ENCODE measurements at regions not wholly inside any gene's neighbourhood (a gene's known extent, or its start where the extent isn't known, plus 50 kb on each side); places are given as distances from the start of the nearest gene placed in this dataset.

DNA sequence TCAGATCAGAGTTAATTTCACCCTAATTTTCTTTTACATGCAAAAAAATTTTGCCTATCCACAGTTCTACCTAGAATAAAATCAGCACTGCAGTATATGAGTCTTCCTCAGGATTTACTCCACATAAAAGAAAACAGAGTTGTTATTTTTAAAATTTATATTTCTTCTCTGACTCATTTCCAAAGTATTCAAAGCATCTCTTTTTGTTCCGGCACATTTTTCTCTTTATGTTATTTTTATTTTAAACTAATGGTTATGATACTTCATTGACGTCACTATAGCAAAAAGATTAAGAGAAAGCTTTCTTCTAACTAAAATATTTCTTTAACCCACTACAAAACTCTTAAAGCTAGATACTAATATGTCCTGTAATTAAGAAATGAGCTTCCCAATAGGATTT is 590.4 kb downstream of the PRELID2 start:
- H2AK9ac ChIP-seq (replicated peaks; ENCODE audit: low read depth, low read length, poor library complexity): no peak overlapping the region
- H2AK5ac ChIP-seq (ENCODE audit: low read depth, low read length): no peak overlapping the region
- H2AFZ ChIP-seq (replicated peaks; ENCODE audit: low read length, poor library complexity): no peak overlapping the region
- no peak overlapping the region; the same call in 1 of the 2 replicates for H3K23ac ChIP-seq (ENCODE audit: low read depth, low read length)
- peak overlapping the region in 1 of 2 experiments; percentile 88; a peak in 2 of 4 replicates for H4K8ac ChIP-seq (ENCODE audit: low read depth in 2 of 2, low read length in 2 of 2)
- ChIA-PET CTCF (interaction anchor here (0.5 kb wide), 1 partner anchor 172 kb away, joined by 4 read pairs; no protein-coding TSS in a partner anchor), POLR2A (ENCODE audit: unreplicated experiment) (no interaction called here)
- H3K4me2 ChIP-seq (ENCODE audit: low read depth, low read length): peak overlapping the region; percentile 68
- H3K79me1 ChIP-seq (ENCODE audit: low read depth in 1 of 2, low read length in 2 of 2): no peaks in the 10 kb centered on the region
- H4K20me1 ChIP-seq (ENCODE audit: insufficient read depth, low read length): no peaks in the 10 kb centered on the region
- no TSS peak for BruUV-seq (replicated peaks)
- H3K56ac ChIP-seq (ENCODE audit: extremely low read depth, insufficient read depth, low read length): no peak overlapping the region
- DNase-seq (peak; percentile 66), ATAC-seq (ENCODE audit: low read depth) (peak; percentile 71)
- H3K4ac ChIP-seq (ENCODE audit: low read depth, low read length): no peak overlapping the region
- 0 out of 2 replicates have a peak, but pooled peaks have one; percentile 7 for TF ChIP-seq FOS (IDR thresholded peaks at IDR 0.05; ENCODE audit: low read depth, low read length)
- no peak for TF ChIP-seq NFE2L2 (IDR thresholded peaks at IDR 0.05; ENCODE audit: low read depth, low read length)
- H3K4me1 ChIP-seq (ENCODE audit: control insufficient read depth, insufficient read depth, low read length): peaks cover 13% of the 10 kb centered on the region
- no peak overlapping the region for H3K14ac ChIP-seq (replicated peaks; ENCODE audit: low read depth, low read length)
- H2BK20ac ChIP-seq (ENCODE audit: low read depth, low read length): peak overlapping the region; percentile 90; the same call in 1 of the 2 replicates
- no peak overlapping the region for H2BK15ac ChIP-seq (ENCODE audit: low read depth, low read length)
- 0 out of 2 replicates have a peak overlapping the region, but pooled peaks have one; percentile 77 for H3K9ac ChIP-seq (ENCODE audit: low read depth, low read length)
- H2BK120ac ChIP-seq (ENCODE audit: low read depth, low read length): peak overlapping the region; percentile 99; the same call in 1 of the 2 replicates
- peaks cover 3% of the 10 kb centered on the region; the same call in 1 of the 2 replicates for H3K9me1 ChIP-seq (ENCODE audit: insufficient read depth, low read length)
- no peak overlapping the region; the same call in 1 of the 2 replicates for H3K27ac ChIP-seq (ENCODE audit: insufficient read depth, low read length)
- no peaks in the 10 kb centered on the region for H3K36me3 ChIP-seq (ENCODE audit: control insufficient read depth, insufficient read depth, low read length)
- no CpG with 5 or more reads among the region's 2 CpGs for WGBS, 2 experiments (ENCODE audit: extremely low coverage in 2 of 2, insufficient read length in 1 of 2)
- peak overlapping the region; percentile 97 for H2BK5ac ChIP-seq (ENCODE audit: low read depth, low read length, poor library complexity, severe bottlenecking)
- no peak overlapping the region; the same call in 1 of the 2 replicates for H4K5ac ChIP-seq (ENCODE audit: low read depth, low read length)
- H3K4me3 ChIP-seq (ENCODE audit: insufficient read depth, low read depth, low read length): no peak overlapping the region
- intact Hi-C loops (cut with micrococcal nuclease): loop anchor here (10.0 kb wide), 1 partner anchor 550 kb away; no protein-coding TSS in a partner anchor
- no peaks in the 10 kb centered on the region for H3K27me3 ChIP-seq (ENCODE audit: control insufficient read depth, insufficient read depth, low read length)
- in situ Hi-C loops (cut with MboI; ENCODE audit: low sequenced_read_pairs): no loop called here
- no peak overlapping the region for H3K18ac ChIP-seq (ENCODE audit: low read depth, low read length)
- H3K9me3 ChIP-seq (ENCODE audit: control insufficient read depth, insufficient read depth, low read length): no peaks in the 10 kb centered on the region
- H4K91ac ChIP-seq (ENCODE audit: insufficient read depth, low read depth, low read length): no peak overlapping the region
- dilution Hi-C loops (cut with HindIII; ENCODE audit: low sequenced_read_pairs, unreplicated experiment): no loop called here

Measured in IMR-90 (cell line).